D721Med (cell line): ENCODE measurements at regions not wholly inside any gene's neighbourhood (a gene's known extent, or its start where the extent isn't known, plus 50 kb on each side); places are given as distances from the start of the nearest gene placed in this dataset.

Experiments used
- DNase-seq: peaks from one replicate; pipeline ENCODE4 v3.0.0; 2011; ENCODE audit warnings: low spot score; ENCODE audit not compliant: insufficient read length
- FAIRE-seq: peaks from 2 replicates; lab custom pipeline; 2011; peaks lifted over from hg19 to GRCh38; lab: Jason Lieb, UNC
- CTCF ChIP-seq: IDR thresholded peaks from 2 replicates; pipeline ENCODE4 v1.5.1; 2012; ENCODE audit warnings: mild to moderate bottlenecking, control low read depth; ENCODE audit not compliant: insufficient read depth; ENCODE audit errors: missing control alignments

GRCh38 chr9:1292384-1292783, 242.2 kb downstream of the DMRT2 start:
- DNase-seq (no peak), FAIRE-seq (no peak)
- TF ChIP-seq CTCF, result no peak

GRCh38 chr9:1294641-1295258, 244.6 kb downstream of the DMRT2 start:
- TF ChIP-seq CTCF, result no peak
- DNase-seq (no peak), FAIRE-seq (no peak)

- FAIRE-seq (no peak), DNase-seq (no peak)
- TF ChIP-seq CTCF, result no peak
Observed at GRCh38 chr9:1296331-1296730, 246.2 kb downstream of the DMRT2 start.

- no peak for FAIRE-seq
- no peak for TF ChIP-seq CTCF
- DNase-seq, result no peak
Observed at GRCh38 chr9:1298046-1298445, 247.9 kb downstream of the DMRT2 start.

GRCh38 chr9:1300941-1301340, 250.8 kb downstream of the DMRT2 start:
- TF ChIP-seq CTCF, result no peak
- DNase-seq (no peak), FAIRE-seq (no peak)

- TF ChIP-seq CTCF, result no peak
- FAIRE-seq (no peak), DNase-seq (no peak)
Observed at GRCh38 chr9:1303932-1304331, 253.8 kb downstream of the DMRT2 start.

GRCh38 chr9:1311462-1312042, 261.4 kb downstream of the DMRT2 start:
- TF ChIP-seq CTCF, result no peak

More at GRCh38 chr9:1311462-1312042, 261.4 kb downstream of the DMRT2 start:
- FAIRE-seq, result no peak
- no peak for DNase-seq
